ENCODE measurements at regions not wholly inside any gene's neighbourhood (a gene's known extent, or its start where the extent isn't known, plus 50 kb on each side); places are given as distances from the start of the nearest gene placed in this dataset.
A peak's percentile ranks its signal among the peaks of the same experiment; 100 is the strongest.

DNA sequence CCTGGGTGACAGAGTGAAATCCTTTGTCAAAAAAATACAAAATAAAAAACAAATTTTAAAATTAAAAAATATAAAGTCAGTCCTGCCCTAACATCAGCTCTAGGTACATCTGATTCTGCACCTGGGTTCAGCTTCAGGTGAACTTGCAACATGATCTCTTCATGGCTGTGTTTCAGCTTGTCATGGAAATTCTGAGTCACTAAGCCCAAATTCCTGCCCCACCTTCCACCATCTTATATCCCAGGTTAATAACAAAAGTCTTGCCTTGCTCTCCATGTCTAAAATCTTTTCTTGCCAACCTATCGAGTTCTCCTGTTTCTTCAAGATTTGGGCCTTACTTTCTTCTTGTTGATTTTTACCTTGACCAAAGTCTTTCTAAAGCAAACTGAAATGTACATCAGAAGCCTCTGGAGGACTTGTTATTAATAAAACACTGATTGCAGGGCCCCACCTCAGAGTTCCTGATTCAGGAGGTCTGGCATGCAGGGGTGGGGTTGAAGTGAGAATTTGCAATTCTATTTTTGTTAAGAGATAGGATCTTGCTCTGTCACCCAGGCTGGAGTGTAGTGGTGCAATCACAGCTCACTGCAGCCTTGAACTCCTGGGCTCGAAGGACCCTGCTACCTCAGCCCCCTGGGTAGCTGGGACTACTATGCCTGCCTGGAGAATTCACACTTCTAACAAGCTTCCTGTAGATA is 125.8 kb upstream of the VCX3A start:
- H3K9me3 Mint-ChIP-seq (ENCODE audit: unreplicated experiment) = no peaks in the 10 kb centered on the region
- H3K4me3 ChIP-seq (ENCODE audit: low read depth, low read length) = no peak overlapping the region
- H3K27me3 ChIP-seq (replicated peaks; ENCODE audit: control insufficient read depth, insufficient read depth, low read length) = no peaks in the 10 kb centered on the region
- H3K9me3 ChIP-seq = no peaks in the 10 kb centered on the region
- H3K27ac Mint-ChIP-seq (ENCODE audit: unreplicated experiment) = no peak overlapping the region
- H3K36me3 Mint-ChIP-seq (ENCODE audit: insufficient read depth, unreplicated experiment) = no peaks in the 10 kb centered on the region
- no peak for DNase-seq
- intact Hi-C loops (cut with micrococcal nuclease; ENCODE audit: unreplicated experiment) = no loop called here
- ChIA-PET CTCF (no interaction called here), POLR2A (no interaction called here)
- no peaks in the 10 kb centered on the region for H3K27me3 Mint-ChIP-seq (ENCODE audit: insufficient read depth, unreplicated experiment)
- TF ChIP-seq CTCF (IDR thresholded peaks at IDR 0.05; ENCODE audit: insufficient read depth in 1 of 2, low read depth in 1 of 2, low read length in 1 of 2, severe bottlenecking in 1 of 2, unreplicated experiment in 1 of 2) = no peak
- no peak overlapping the region for H3K4me3 Mint-ChIP-seq (ENCODE audit: unreplicated experiment)
- no TSS peak for BruUV-seq (replicated peaks)
- no peaks in the 10 kb centered on the region for H3K4me1 Mint-ChIP-seq (ENCODE audit: low read depth, unreplicated experiment)
- H3K36me3 ChIP-seq (ENCODE audit: control insufficient read depth, insufficient read depth, low read length) = no peaks in the 10 kb centered on the region
- H3K4me1 ChIP-seq = no peaks in the 10 kb centered on the region

- Mint-ChIP-seq H3K27ac (ENCODE audit: unreplicated experiment) (no peak overlapping the region), H3K4me1 (ENCODE audit: low read depth, unreplicated experiment) (no peaks in the 10 kb centered on the region), H3K36me3 (ENCODE audit: insufficient read depth, unreplicated experiment) (no peaks in the 10 kb centered on the region), H3K9me3 (ENCODE audit: unreplicated experiment) (no peaks in the 10 kb centered on the region), H3K4me3 (ENCODE audit: unreplicated experiment) (no peak overlapping the region), H3K27me3 (ENCODE audit: insufficient read depth, unreplicated experiment) (no peaks in the 10 kb centered on the region)
- BruUV-seq (replicated peaks) = no TSS peak
- CTCF ChIA-PET = no interaction called here
- Histone ChIP-seq H3K4me1 (no peaks in the 10 kb centered on the region), H3K9me3 (no peaks in the 10 kb centered on the region), H3K4me3 (ENCODE audit: low read depth, low read length) (no peak overlapping the region), H3K27me3 (replicated peaks; ENCODE audit: control insufficient read depth, insufficient read depth, low read length) (no peaks in the 10 kb centered on the region), H3K36me3 (ENCODE audit: control insufficient read depth, insufficient read depth, low read length) (no peaks in the 10 kb centered on the region)
- no peak for TF ChIP-seq CTCF (IDR thresholded peaks at IDR 0.05; ENCODE audit: insufficient read depth in 1 of 2, low read depth in 1 of 2, low read length in 1 of 2, severe bottlenecking in 1 of 2, unreplicated experiment in 1 of 2)
- intact Hi-C loops (cut with micrococcal nuclease; ENCODE audit: unreplicated experiment) = no loop called here
- DNase-seq = no peak
- POLR2A ChIA-PET = no interaction called here
These were observed 110.3 kb upstream of the VCX3A start for GRCh38 chrX:6645216-6645615.

DNA sequence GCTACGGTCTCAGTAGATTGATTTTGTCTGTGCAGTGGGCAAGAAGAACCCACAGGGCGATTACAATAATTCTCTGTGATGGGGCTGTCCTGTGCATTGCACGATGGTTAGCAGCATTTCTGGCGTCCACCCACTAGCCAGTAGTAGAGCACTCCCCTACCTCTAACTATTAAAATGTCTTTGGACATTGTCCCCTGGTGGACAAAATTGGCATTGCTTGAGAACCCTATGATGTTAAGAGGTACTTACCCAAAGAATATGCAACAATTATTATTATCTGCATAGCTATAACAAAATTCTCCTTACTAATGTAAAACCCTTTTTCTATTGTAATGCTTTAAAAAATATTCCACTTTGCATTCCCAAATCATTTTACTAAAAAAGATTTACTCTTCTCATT is 109.5 kb upstream of the VCX3A start:
- Mint-ChIP-seq H3K9me3 (ENCODE audit: unreplicated experiment) (no peaks in the 10 kb centered on the region), H3K4me1 (ENCODE audit: low read depth, unreplicated experiment) (no peaks in the 10 kb centered on the region), H3K36me3 (ENCODE audit: insufficient read depth, unreplicated experiment) (no peaks in the 10 kb centered on the region), H3K27me3 (ENCODE audit: insufficient read depth, unreplicated experiment) (no peaks in the 10 kb centered on the region), H3K4me3 (ENCODE audit: unreplicated experiment) (no peak overlapping the region), H3K27ac (ENCODE audit: unreplicated experiment) (no peak overlapping the region)
- no peaks in the 10 kb centered on the region for H3K27me3 ChIP-seq (replicated peaks; ENCODE audit: control insufficient read depth, insufficient read depth, low read length)
- intact Hi-C loops (cut with micrococcal nuclease; ENCODE audit: unreplicated experiment) = no loop called here
- TF ChIP-seq CTCF (IDR thresholded peaks at IDR 0.05; ENCODE audit: insufficient read depth in 1 of 2, low read depth in 1 of 2, low read length in 1 of 2, severe bottlenecking in 1 of 2, unreplicated experiment in 1 of 2) = no peak
- peak in 1 of 2 experiments; percentile 3 for DNase-seq
- H3K4me3 ChIP-seq (ENCODE audit: low read depth, low read length) = no peak overlapping the region
- no peaks in the 10 kb centered on the region for H3K36me3 ChIP-seq (ENCODE audit: control insufficient read depth, insufficient read depth, low read length)
- H3K4me1 ChIP-seq = no peaks in the 10 kb centered on the region
- BruUV-seq (replicated peaks) = no TSS peak
- H3K9me3 ChIP-seq = no peaks in the 10 kb centered on the region
- ChIA-PET POLR2A (no interaction called here), CTCF (no interaction called here)

Measured in Caco-2 (cell line).